Superior temporal gyrus (tissue), 1 donor: ENCODE measurements at regions not wholly inside any gene's neighbourhood (a gene's known extent, or its start where the extent isn't known, plus 50 kb on each side); places are given as distances from the start of the nearest gene placed in this dataset.

Experiments
- DNase-seq: peaks from one replicate; pipeline ENCODE4 v3.0.0-alpha.2; 2016; ENCODE audit errors: extremely low spot score

- DNase-seq, result no peak
These were observed 55.4 kb upstream of the LMO4 start for GRCh38 chr1:87273291-87273690.

GRCh38 chr1:87274851-87275250 is 53.8 kb upstream of the LMO4 start:
- no peak for DNase-seq

- no peak for DNase-seq
These were observed 49.7 kb upstream of the LMO4 start for GRCh38 chr1:87278825-87279535.
